IPS-18a (cell line): ENCODE measurements at regions not wholly inside any gene's neighbourhood (a gene's known extent, or its start where the extent isn't known, plus 50 kb on each side); places are given as distances from the start of the nearest gene placed in this dataset.
"Not testable (repeated sequence)": the region's sequence is repeated elsewhere in the genome, so short reads cannot be mapped to it uniquely, and the experiment has no call there.

Experiments used
- H3K27ac ChIP-seq: one replicate; pipeline ENCODE4 v1.5.1; 2013; ENCODE audit warnings: low read length
- H3K27me3 ChIP-seq: one replicate; pipeline ENCODE4 v1.6.1; 2013; ENCODE audit warnings: mild to moderate bottlenecking, low read length; ENCODE audit not compliant: control insufficient read depth, insufficient read depth
- H3K36me3 ChIP-seq: one replicate; pipeline ENCODE4 v1.6.1; 2013; ENCODE audit warnings: low read depth, low read length; ENCODE audit not compliant: control insufficient read depth
- H3K4me1 ChIP-seq: one replicate; pipeline ENCODE4 v1.6.1; 2013; ENCODE audit warnings: low read depth, low read length; ENCODE audit not compliant: control insufficient read depth
- H3K4me3 ChIP-seq: one replicate; pipeline ENCODE4 v1.5.1; 2013; ENCODE audit warnings: low read length
- H3K9ac ChIP-seq: one replicate; pipeline ENCODE4 v1.6.1; 2013; ENCODE audit warnings: mild to moderate bottlenecking, low read length, moderate library complexity
- H3K9me3 ChIP-seq: one replicate; pipeline ENCODE4 v1.6.1; 2013; ENCODE audit warnings: low read depth, low read length; ENCODE audit not compliant: control insufficient read depth

DNA sequence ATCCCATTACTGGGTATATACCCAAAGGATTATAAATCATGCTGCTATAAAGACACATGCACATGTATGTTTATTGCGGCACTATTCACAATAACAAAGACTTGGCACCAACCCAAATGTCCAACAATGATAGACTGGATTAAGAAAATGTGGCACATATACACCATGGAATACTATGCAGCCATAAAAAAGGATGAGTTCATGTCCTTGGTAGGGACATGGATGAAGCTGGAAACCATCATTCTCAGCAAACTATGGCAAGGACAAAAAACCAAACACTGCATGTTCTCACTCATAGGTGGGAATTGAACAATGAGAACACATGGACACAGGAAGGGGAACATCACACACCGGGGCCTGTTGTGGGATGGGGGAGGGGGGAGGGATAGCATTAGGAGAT lies 373.4 kb downstream of the SFMBT2 start:
- not testable (repeated sequence) for H3K9me3 ChIP-seq, H3K9ac ChIP-seq, H3K27ac ChIP-seq, H3K27me3 ChIP-seq, H3K4me1 ChIP-seq, H3K36me3 ChIP-seq, H3K4me3 ChIP-seq

DNA sequence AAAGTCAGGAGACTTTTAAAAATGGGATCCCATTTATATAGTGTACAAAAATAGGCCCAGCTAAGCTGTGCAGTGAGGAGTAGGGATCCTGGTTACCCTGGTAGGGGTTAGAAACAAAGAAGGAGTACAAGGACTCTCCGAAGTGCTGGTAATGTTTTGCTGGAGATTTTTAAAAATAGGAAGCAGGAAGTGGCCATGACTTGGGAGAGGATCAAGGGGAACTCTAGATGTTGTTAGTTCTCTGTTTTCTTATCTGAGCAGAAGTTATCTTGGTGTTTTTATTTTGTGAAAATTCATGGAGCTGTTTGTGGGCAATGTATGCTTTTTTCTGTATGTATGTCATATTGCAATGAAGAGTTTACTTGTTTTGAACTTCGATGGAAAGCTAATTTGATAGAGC lies 373.9 kb downstream of the SFMBT2 start:
- Histone ChIP-seq H3K27me3 (no peaks in the 10 kb centered on the region), H3K9me3 (no peaks in the 10 kb centered on the region), H3K27ac (no peak overlapping the region), H3K4me1 (no peaks in the 10 kb centered on the region), H3K4me3 (no peak overlapping the region), H3K36me3 (no peaks in the 10 kb centered on the region), H3K9ac (no peak overlapping the region)

DNA sequence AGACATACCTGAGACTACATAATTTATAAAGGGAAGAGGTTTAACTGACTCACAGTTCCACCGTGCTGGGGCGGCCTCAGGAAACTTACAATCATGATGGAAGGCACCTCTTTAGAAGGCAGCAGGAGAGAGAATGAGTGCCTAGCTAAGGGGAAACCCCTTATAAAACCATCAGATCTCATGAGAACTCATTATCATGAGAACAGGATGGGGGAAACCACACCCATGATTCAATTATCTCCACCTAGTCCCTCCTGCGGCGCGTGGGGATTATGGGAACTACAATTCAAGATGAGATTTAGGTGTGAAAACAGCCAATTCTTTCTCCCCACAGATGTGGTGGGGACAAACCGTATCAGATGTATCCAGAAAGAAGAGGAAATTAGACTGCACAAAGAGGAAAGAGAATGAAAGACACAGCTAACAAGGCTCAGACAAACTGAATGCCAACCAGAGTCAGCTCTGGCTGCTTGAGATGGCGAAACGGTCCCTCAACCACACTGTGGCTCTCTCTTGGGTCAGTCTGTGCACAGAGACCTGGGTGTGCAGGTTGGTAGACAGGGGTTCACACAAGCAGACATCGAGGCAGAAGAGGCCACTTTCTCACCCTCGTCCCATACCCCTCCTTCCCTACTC lies 375.6 kb downstream of the SFMBT2 start:
- Histone ChIP-seq H3K9ac (no peak overlapping the region), H3K36me3 (no peaks in the 10 kb centered on the region), H3K4me1 (no peaks in the 10 kb centered on the region), H3K27me3 (no peaks in the 10 kb centered on the region), H3K27ac (no peak overlapping the region), H3K9me3 (no peaks in the 10 kb centered on the region), H3K4me3 (no peak overlapping the region)

DNA sequence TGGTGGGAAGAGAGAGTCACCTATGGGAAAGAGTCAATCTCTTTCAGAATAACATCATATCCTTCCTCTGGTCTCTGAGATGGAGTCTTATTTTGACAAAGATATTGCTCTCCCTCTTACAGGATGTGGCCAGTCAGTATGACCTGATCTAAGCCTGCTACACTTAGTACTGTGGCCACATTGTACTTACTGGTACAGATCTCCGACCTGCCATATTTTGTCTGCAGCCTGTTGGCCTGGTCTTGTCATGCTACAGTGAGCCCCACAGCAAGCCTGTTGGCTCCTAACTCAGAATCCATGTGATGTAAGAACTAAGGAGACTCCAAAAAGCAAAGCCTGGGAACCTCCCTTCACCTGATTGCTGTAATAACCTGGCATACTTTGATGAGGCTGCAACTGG lies 377.8 kb downstream of the SFMBT2 start:
- no peaks in the 10 kb centered on the region for H3K4me1 ChIP-seq
- no peak overlapping the region for H3K4me3 ChIP-seq
- no peak overlapping the region for H3K9ac ChIP-seq
- H3K36me3 ChIP-seq = no peaks in the 10 kb centered on the region
- no peaks in the 10 kb centered on the region for H3K9me3 ChIP-seq
- no peaks in the 10 kb centered on the region for H3K27me3 ChIP-seq
- no peak overlapping the region for H3K27ac ChIP-seq

DNA sequence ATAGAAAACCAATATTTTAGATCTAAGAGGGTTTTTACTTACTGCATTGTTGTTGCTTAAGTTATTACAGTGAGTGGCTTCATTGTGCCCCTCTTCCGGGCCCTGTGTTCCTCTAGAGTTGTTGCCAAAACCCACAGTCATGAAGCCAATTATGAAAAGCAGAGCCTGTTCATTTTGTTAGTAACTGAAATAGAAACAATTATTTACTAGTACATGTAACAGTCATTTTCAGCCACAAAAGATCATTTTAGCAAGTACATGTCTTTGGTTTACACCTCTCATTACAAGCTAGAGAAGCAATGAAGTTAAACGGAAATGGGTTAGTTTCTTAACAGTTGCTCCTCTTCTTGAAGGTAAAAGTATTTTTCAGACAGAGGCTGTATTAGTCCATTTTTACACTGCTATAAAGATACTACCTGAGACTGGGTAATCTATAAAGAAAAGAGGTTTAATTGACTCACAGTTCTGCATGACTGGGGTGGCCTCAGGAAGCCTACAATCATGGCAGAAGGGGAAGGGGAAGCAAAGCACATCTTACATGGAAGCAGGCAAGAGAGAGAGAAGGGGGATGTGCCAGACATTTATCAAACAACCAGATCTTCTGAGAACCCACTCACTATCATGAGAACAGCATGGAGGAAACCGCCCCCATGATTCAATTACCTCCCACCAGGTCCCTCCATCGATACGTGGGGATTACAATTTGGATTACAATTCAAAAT lies 380.5 kb downstream of the SFMBT2 start:
- Histone ChIP-seq H3K36me3 (no peaks in the 10 kb centered on the region), H3K27ac (no peak overlapping the region), H3K4me1 (no peaks in the 10 kb centered on the region), H3K27me3 (no peaks in the 10 kb centered on the region), H3K4me3 (no peak overlapping the region), H3K9ac (no peak overlapping the region), H3K9me3 (no peaks in the 10 kb centered on the region)

DNA sequence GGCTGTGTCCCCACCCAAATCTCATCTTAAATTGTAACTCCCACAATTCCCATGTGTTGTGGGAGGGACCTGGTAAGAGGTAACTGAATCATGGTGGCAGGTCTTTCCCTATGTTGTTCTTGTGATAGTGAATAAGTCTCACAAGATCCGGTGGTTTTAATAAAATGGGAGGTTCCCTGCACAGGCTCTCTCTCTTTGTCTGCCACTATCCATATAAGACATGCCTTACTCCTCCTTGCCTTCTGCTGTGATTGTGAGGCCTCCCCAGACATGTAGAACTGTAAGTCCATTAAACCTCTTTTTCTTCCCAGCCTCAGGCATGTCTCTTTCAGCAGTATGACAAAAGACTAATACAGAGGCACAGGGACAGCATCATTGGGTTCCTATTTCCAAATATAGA lies 381.2 kb downstream of the SFMBT2 start:
- no peak overlapping the region for H3K9ac ChIP-seq
- no peak overlapping the region for H3K4me3 ChIP-seq
- no peaks in the 10 kb centered on the region for H3K4me1 ChIP-seq
- H3K27ac ChIP-seq = no peak overlapping the region
- H3K36me3 ChIP-seq = no peaks in the 10 kb centered on the region
- no peaks in the 10 kb centered on the region for H3K27me3 ChIP-seq
- H3K9me3 ChIP-seq = no peaks in the 10 kb centered on the region

DNA sequence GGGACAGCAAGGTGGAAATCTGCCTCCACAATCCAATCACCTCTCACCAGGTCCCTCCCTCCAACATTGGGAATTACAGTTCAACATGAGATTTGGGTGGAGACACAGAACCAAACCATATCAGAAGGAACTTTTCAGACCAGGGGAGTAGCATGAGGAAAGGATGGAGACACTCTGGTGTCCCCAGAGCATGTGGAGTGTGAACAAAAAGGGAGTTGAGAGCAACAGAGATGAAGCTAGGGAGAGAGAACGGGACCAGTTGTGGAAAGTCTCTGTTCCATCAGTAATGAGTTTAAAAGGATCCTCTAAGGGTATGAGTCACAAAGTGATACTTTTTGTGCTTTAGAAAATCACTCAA lies 382.0 kb downstream of the SFMBT2 start:
- H3K4me3 ChIP-seq = no peak overlapping the region

DNA sequence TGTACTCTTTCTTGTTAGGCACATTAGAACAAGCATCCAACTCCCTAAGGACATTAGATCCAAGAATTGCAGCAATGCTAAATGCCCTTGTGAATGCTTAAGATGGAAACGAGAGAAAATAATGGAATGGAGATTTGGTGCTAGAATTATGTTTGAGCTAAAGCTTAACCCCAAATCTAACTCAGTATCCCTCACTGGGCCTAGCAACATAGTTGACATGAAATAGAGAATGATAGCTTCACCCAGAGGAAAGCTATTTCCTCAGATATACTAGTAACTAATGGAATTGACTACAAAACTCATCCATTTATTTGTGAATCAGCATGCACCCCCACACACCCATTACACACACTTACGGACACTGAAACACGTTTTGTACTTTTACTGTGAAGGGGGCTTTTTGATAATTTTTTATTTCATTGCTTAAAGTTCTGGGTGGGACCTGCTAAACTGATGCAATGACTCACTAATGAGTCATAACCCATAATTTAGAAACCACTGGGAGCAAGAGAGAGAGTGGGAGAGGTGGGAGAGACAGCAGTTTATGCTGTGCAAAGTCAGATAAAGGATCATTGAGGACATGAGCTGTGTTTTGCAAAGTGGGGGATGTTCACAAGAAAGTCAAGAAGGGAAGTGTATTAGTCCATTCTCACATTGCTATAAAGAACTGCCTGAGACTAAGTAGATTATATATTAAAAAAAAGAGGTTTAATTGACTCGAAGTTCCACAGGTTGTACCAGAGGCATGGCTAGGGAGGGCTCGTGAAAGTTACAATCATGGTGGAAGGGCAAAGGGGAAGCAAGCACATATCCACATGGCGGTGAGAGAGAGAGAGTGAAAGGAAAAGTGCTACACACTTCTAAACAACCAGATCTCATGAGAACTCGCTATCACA lies 382.7 kb downstream of the SFMBT2 start:
- H3K4me3 ChIP-seq = no peak overlapping the region
- no peaks in the 10 kb centered on the region for H3K9me3 ChIP-seq
- no peak overlapping the region for H3K9ac ChIP-seq
- H3K27me3 ChIP-seq = no peaks in the 10 kb centered on the region
- no peaks in the 10 kb centered on the region for H3K4me1 ChIP-seq
- H3K36me3 ChIP-seq = no peaks in the 10 kb centered on the region
- H3K27ac ChIP-seq = no peak overlapping the region

More for the DNA sequence above, 382.0 kb downstream of the SFMBT2 start:
- no peaks in the 10 kb centered on the region for H3K36me3 ChIP-seq
- H3K4me1 ChIP-seq = no peaks in the 10 kb centered on the region
- no peaks in the 10 kb centered on the region for H3K27me3 ChIP-seq
- no peak overlapping the region for H3K9ac ChIP-seq
- H3K9me3 ChIP-seq = no peaks in the 10 kb centered on the region
- no peak overlapping the region for H3K27ac ChIP-seq

DNA sequence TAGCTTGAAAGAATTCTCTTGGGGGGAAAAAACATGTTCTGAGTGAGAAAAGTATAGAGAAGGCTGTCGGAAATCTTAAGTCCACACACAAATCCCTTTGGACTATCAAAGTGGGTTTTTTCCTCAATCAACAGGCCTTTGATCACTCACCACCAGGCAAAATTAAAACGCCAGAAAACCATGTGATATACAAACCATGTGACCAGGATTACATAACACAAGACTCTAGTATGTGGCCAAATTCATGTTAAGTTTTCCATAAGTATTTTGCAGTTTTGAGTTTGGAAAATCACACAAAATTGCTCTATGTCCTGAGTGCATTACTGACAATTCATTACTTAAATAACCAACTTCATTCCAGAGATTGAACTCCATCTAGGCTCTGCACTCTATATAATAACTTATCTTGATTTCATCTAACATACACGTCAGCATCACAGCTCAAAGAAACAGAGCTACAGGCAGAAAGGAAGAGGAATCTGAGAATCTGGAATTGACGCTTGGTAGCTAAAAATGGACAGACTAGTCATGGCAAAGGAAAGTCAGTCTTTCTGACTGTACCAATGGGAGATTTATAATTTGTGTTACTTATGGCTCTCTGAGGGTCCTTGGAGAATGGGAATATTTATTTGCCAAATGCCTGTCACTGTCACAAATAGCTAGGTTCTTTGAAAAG lies 383.5 kb downstream of the SFMBT2 start:
- H3K9ac ChIP-seq = no peak overlapping the region
- no peaks in the 10 kb centered on the region for H3K4me1 ChIP-seq
- H3K36me3 ChIP-seq = no peaks in the 10 kb centered on the region
- no peaks in the 10 kb centered on the region for H3K9me3 ChIP-seq
- no peaks in the 10 kb centered on the region for H3K27me3 ChIP-seq
- H3K27ac ChIP-seq = no peak overlapping the region
- no peak overlapping the region for H3K4me3 ChIP-seq

DNA sequence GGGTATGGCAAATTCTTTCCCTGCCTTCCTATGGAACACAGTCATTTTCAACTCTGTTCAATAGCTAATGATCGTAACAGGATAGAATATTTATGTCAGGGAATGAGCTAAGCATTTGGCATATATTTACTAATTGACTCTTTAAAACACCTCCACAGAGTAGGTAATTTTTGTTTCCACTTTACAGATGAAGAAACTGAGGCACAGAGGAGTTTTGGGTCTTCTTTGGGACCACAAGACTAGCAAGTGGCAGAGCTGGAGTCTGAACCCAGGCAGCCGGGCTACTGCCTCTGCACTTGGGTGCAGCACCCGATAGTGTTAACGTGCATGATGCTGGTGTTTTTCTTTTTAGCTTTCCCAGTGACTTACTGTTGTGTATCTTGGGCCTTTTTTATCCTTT lies 384.0 kb downstream of the SFMBT2 start:
- H3K9me3 ChIP-seq = no peaks in the 10 kb centered on the region
- no peaks in the 10 kb centered on the region for H3K4me1 ChIP-seq
- H3K27ac ChIP-seq = no peak overlapping the region
- H3K27me3 ChIP-seq = no peaks in the 10 kb centered on the region
- H3K4me3 ChIP-seq = no peak overlapping the region
- H3K9ac ChIP-seq = no peak overlapping the region
- no peaks in the 10 kb centered on the region for H3K36me3 ChIP-seq

DNA sequence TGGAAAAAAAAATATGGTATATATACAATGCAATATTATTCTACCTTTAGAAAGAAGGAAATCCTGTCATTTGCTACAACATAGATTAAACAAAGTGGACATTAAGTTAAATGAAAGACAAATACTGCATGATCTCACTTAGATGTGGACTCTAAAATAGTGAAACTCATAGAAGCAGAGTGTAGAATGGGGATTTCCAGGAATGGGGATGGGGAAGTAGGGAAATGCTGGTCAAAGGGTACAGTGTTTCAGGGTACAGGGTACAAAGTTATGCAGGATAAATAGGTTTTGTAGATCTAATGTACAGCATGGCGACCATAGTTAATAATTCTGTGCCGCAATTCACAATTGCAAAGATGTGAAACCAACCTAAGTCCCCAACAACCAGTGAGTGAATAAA lies 385.5 kb downstream of the SFMBT2 start:
- H3K9me3 ChIP-seq = no peaks in the 10 kb centered on the region
- H3K27me3 ChIP-seq = no peaks in the 10 kb centered on the region
- H3K27ac ChIP-seq = no peak overlapping the region
- no peaks in the 10 kb centered on the region for H3K4me1 ChIP-seq
- no peaks in the 10 kb centered on the region for H3K36me3 ChIP-seq
- no peak overlapping the region for H3K4me3 ChIP-seq
- no peak overlapping the region for H3K9ac ChIP-seq
